HepG2 (cell line): ENCODE measurements at regions not wholly inside any gene's neighbourhood (a gene's known extent, or its start where the extent isn't known, plus 50 kb on each side); places are given as distances from the start of the nearest gene placed in this dataset.

Source experiments
- ATAC-seq: fragments of 200-7000 bp; cut with Tn5 transposase; 3 replicates; pipeline ENCODE4 v1.9.1; 2020; ENCODE audit warnings: mild to moderate bottlenecking, moderate library complexity
- BruUV-seq: library from RNA; stranded (reverse); fragments of 400-500 nt; replicated peaks from 2 replicates; lab custom pipeline; 2021; lab: Mats Ljungman, UMichigan
- CTCF ChIA-PET: fragments of 300-600 bp; formaldehyde crosslinking; extraction: SDS; loops from one replicate; lab custom pipeline; 2021; ENCODE audit warnings: low total read pairs, inconsistent platforms, low intra/inter-chr PET ratio; lab: Yijun Ruan, JAX
- POLR2A ChIA-PET: fragments of 350-600 bp; sonication (Branson Sonifier 250); formaldehyde crosslinking; loops from one replicate; lab custom pipeline; 2020; ENCODE audit warnings: antibody characterized with exemption, inconsistent platforms; lab: Yijun Ruan, JAX
- DNase-seq: peaks from one replicate; pipeline ENCODE4 v3.0.0-alpha.2; 2015; ENCODE audit warnings: low spot score
- FAIRE-seq: peaks from 3 replicates; lab custom pipeline; 2011; peaks lifted over from hg19 to GRCh38; lab: Jason Lieb, UNC
- H2AFZ ChIP-seq: one replicate; pipeline ENCODE4 v1.6.1; 2011; ENCODE audit warnings: low read length, inconsistent platforms
- H3K27ac ChIP-seq: fragments of 300-600 bp; 3 replicates; pipeline ENCODE4 v1.8.0; 2011; ENCODE audit warnings: mixed run types, mild to moderate bottlenecking, mixed read lengths, low read length, inconsistent platforms; ENCODE audit not compliant: insufficient read depth; ENCODE audit errors: extremely low read length
- H3K27me3 ChIP-seq, 2 experiments: fragments of 200-600 bp in 1 of 2; 2 replicates in 1 of 2; 3 replicates in 1 of 2; pipeline versions ENCODE4 v1.6.0 to v1.8.0; 2011; ENCODE audit warnings: low read length in 2 of 2, mild to moderate bottlenecking in 2 of 2, moderate library complexity in 2 of 2, inconsistent platforms in 1 of 2; ENCODE audit not compliant: insufficient read depth in 2 of 2, control insufficient read depth in 1 of 2
- H3K36me3 ChIP-seq, 2 experiments: fragments of 200-600 bp in 1 of 2; replicated peaks in 1 of 2; 2 replicates in 1 of 2; 3 replicates in 1 of 2; pipeline versions ENCODE4 v1.5.1 to v1.8.0; 2011; ENCODE audit warnings: low read length in 2 of 2, inconsistent platforms in 1 of 2; ENCODE audit not compliant: insufficient read depth in 2 of 2, control insufficient read depth in 1 of 2
- H3K4me1 ChIP-seq: 2 replicates; pipeline ENCODE4 v1.5.1; 2012; ENCODE audit warnings: low read length, inconsistent platforms; ENCODE audit not compliant: insufficient read depth
- H3K4me2 ChIP-seq: 2 replicates; pipeline ENCODE4 v1.6.0; 2011; ENCODE audit warnings: low read depth, low read length, inconsistent platforms
- H3K4me3 ChIP-seq, 3 experiments: fragments of 200-600 bp in 1 of 3; sonication (generic), shearing (Covaris generic) in 1 of 3; replicated peaks in 1 of 3; 2 replicates each; pipeline ENCODE4 v1.5.1; 2011 to 2016; ENCODE audit warnings: low read length in 3 of 3, inconsistent platforms in 2 of 3, low read depth in 2 of 3, mild to moderate bottlenecking in 2 of 3, control low read depth in 1 of 3, mixed read lengths in 1 of 3; ENCODE audit not compliant: insufficient read depth in 1 of 3
- H3K79me2 ChIP-seq: one replicate; pipeline ENCODE4 v1.6.1; 2011; ENCODE audit warnings: low read length, inconsistent platforms; ENCODE audit not compliant: insufficient read depth
- H3K9ac ChIP-seq: 2 replicates; pipeline ENCODE4 v1.6.0; 2011; ENCODE audit warnings: mild to moderate bottlenecking, low read depth, low read length, inconsistent platforms; ENCODE audit not compliant: insufficient read depth
- H3K9me3 ChIP-seq: 2 replicates; pipeline ENCODE4 v1.5.1; 2012; ENCODE audit warnings: mild to moderate bottlenecking, low read length
- H4K20me1 ChIP-seq: 2 replicates; pipeline ENCODE4 v1.6.0; 2011; ENCODE audit warnings: inconsistent platforms, mild to moderate bottlenecking, low read length, moderate library complexity; ENCODE audit not compliant: insufficient read depth
- CHD2 ChIP-seq: IDR thresholded peaks from 2 replicates; pipeline ENCODE4 v1.6.1; 2011; ENCODE audit warnings: low read depth, low read length, improper control_type of control experiment
- CREB1 ChIP-seq, 2 experiments: fragments of 450-650 bp in 1 of 2; IDR thresholded peaks; 2 replicates each; pipeline ENCODE4 v1.6.1; 2016 to 2017; ENCODE audit warnings: control low read depth in 1 of 2, mild to moderate bottlenecking in 1 of 2, missing compliant biosample characterization in 1 of 2, missing genetic modification characterization in 1 of 2
- DNMT3B ChIP-seq: conservative IDR thresholded peaks from 2 replicates; pipeline ENCODE4 v1.6.1; 2016; ENCODE audit warnings: missing biosample characterization, control low read depth
- HDAC1 ChIP-seq: sonication (generic); formaldehyde crosslinking; IDR thresholded peaks from 2 replicates; pipeline ENCODE4 v1.5.1; 2020; ENCODE audit warnings: mild to moderate bottlenecking, missing genetic modification reagents
- NCOA5 ChIP-seq: sonication (generic); formaldehyde crosslinking; IDR thresholded peaks from 2 replicates; pipeline ENCODE4 v1.4.0; 2020; ENCODE audit warnings: missing genetic modification reagents
- PAX8 ChIP-seq: sonication (generic); formaldehyde crosslinking; IDR thresholded peaks from 2 replicates; pipeline ENCODE4 v1.8.0; 2022; ENCODE audit warnings: mild to moderate bottlenecking, missing genetic modification reagents, borderline replicate concordance
- ZNF292 ChIP-seq: sonication (generic); formaldehyde crosslinking; IDR thresholded peaks from 2 replicates; pipeline ENCODE4 v1.8.1; 2022; ENCODE audit warnings: mild to moderate bottlenecking, low read depth, missing genetic modification reagents, borderline replicate concordance
- ZNF446 ChIP-seq: sonication (generic); formaldehyde crosslinking; IDR thresholded peaks from 2 replicates; pipeline ENCODE4 v1.5.0; 2020; ENCODE audit warnings: mild to moderate bottlenecking, missing genetic modification reagents
- ZNF772 ChIP-seq: sonication (generic); formaldehyde crosslinking; IDR thresholded peaks from 2 replicates; pipeline ENCODE4 v1.5.0; 2020; ENCODE audit warnings: mild to moderate bottlenecking, missing genetic modification reagents
- WGBS: methylation state at CpG from one replicate; pipeline ENCODE4 v1.1.6; 2017; ENCODE audit warnings: low lambda C conversion rate; 5-methylcytosine and 5-hydroxymethylcytosine counted together
- in situ Hi-C: cut with HindIII; loops from 2 replicates; pipeline ENCODE4 v1.10.0; 2017; ENCODE audit warnings: low pct_unique_long_range_greater_than_20kb; ENCODE audit not compliant: extremely low pct_ligation_motif_present
- intact Hi-C: fragments of 100-400 bp; cut with micrococcal nuclease; formaldehyde crosslinking; loops from one replicate; pipeline ENCODE4 v1.10.0; 2022; ENCODE audit not compliant: unreplicated experiment
- TF ChIP-seq, protein P1 (sequence below): sonication (generic); formaldehyde crosslinking; IDR thresholded peaks from 2 replicates; pipeline ENCODE4 v1.4.0; 2020; ENCODE audit warnings: low read depth, missing genetic modification reagents
- TF ChIP-seq, protein P2 (sequence below): sonication (generic); formaldehyde crosslinking; IDR thresholded peaks from 2 replicates; pipeline ENCODE4 v1.8.1; 2023; ENCODE audit warnings: missing genetic modification reagents, mild to moderate bottlenecking, borderline replicate concordance
- TF ChIP-seq, protein P3 (sequence below): sonication (generic); formaldehyde crosslinking; IDR thresholded peaks from 2 replicates; pipeline ENCODE4 v1.9.0; 2021; ENCODE audit warnings: missing genetic modification reagents, mild to moderate bottlenecking, borderline replicate concordance
- TF ChIP-seq, protein P4 (sequence below): sonication (generic); formaldehyde crosslinking; IDR thresholded peaks from 2 replicates; pipeline ENCODE4 v1.4.0; 2020; ENCODE audit warnings: mild to moderate bottlenecking, missing genetic modification reagents, borderline replicate concordance

DNA sequence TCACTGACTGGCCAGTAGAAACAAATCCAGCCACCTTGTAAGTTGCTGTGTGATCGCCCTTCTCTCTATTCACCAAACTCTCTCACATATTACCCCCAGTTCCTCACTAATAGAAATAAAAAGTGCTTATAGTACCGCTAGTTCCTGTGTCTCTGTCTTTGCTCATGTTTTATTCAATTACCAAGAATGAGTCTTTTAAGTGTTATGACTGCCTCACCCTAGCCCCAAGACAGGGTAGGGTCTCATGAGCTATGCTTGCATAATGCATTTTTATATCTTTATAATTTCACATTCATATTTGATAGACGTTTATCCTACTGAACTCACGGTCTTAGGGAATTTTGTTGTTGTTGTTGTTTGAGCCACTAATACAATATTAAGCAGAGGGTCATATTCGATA, 109.6 kb upstream of the DOK6 start (continued):
- TF ChIP-seq ZNF772 (CRISPR knock-in tag) (no peak), ZNF292 (CRISPR knock-in tag) (no peak), DNMT3B (CRISPR knock-in tag) (no peak), PAX8 (CRISPR knock-in tag) (no peak), ZNF446 (CRISPR knock-in tag) (no peak)
- TF ChIP-seq, protein P1, sequence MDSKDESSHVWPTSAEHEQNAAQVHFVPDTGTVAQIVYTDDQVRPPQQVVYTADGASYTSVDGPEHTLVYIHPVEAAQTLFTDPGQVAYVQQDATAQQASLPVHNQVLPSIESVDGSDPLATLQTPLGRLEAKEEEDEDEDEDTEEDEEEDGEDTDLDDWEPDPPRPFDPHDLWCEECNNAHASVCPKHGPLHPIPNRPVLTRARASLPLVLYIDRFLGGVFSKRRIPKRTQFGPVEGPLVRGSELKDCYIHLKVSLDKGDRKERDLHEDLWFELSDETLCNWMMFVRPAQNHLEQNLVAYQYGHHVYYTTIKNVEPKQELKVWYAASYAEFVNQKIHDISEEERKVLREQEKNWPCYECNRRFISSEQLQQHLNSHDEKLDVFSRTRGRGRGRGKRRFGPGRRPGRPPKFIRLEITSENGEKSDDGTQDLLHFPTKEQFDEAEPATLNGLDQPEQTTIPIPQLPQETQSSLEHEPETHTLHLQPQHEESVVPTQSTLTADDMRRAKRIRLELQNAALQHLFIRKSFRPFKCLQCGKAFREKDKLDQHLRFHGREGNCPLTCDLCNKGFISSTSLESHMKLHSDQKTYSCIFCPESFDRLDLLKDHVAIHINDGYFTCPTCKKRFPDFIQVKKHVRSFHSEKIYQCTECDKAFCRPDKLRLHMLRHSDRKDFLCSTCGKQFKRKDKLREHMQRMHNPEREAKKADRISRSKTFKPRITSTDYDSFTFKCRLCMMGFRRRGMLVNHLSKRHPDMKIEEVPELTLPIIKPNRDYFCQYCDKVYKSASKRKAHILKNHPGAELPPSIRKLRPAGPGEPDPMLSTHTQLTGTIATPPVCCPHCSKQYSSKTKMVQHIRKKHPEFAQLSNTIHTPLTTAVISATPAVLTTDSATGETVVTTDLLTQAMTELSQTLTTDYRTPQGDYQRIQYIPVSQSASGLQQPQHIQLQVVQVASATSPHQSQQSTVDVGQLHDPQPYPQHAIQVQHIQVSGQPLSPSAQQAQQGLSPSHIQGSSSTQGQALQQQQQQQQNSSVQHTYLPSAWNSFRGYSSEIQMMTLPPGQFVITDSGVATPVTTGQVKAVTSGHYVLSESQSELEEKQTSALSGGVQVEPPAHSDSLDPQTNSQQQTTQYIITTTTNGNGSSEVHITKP: no peak
- TF ChIP-seq, all 625 proteins: peak for 0

DNA sequence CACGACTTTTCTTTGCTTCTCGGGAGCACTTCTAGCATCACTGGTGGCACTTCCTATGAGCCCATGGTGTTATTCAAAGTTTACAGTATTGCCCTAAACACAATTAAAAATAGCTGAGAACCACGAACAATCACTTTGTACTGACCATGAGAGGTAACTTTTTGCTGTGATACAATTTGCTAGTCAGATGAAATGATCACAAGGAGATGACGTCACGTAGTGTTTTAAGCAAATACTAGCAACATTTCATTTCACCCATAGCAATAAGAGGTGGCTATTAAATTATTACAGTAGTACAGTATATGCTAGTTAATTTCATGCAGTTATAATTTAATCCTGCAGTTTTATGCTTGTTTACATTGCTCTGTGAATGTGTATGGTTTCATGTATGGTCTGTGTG, 108.9 kb upstream of the DOK6 start:
- Histone ChIP-seq H3K27ac (no peak overlapping the region), H3K27me3 (peaks cover 2 to 3% of the 10 kb centered on the region in 2 experiments; a peak in 2 of 5 replicates), H3K4me2 (no peak overlapping the region), H3K36me3 (no peaks in the 10 kb centered on the region), H3K4me1 (no peaks in the 10 kb centered on the region), H3K4me3 (no peak overlapping the region), H4K20me1 (no peaks in the 10 kb centered on the region), H3K79me2 (no peaks in the 10 kb centered on the region), H3K9me3 (no peaks in the 10 kb centered on the region), H2AFZ (no peak overlapping the region), H3K9ac (no peak overlapping the region)
- FAIRE-seq: no peak
- intact Hi-C loops: no loop called here
- in situ Hi-C loops: no loop called here
- ChIA-PET CTCF (no interaction called here), POLR2A (no interaction called here)
- 49% methylated on average over 5 of the region's 5 CpGs for WGBS
- DNase-seq: no peak
- no TSS peak for BruUV-seq
- ATAC-seq: no peak
- TF ChIP-seq, protein P2, sequence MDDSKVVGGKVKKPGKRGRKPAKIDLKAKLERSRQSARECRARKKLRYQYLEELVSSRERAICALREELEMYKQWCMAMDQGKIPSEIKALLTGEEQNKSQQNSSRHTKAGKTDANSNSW (CRISPR knock-in tag): no peak
- TF ChIP-seq HDAC1 (CRISPR knock-in tag): no peak
- peak; percentile 91 for TF ChIP-seq CREB1 (IDR thresholded peaks at IDR 0.05)
- no peak for TF ChIP-seq CREB1 (CRISPR knock-in tag; IDR thresholded peaks at IDR 0.05)
- TF ChIP-seq, protein P3, sequence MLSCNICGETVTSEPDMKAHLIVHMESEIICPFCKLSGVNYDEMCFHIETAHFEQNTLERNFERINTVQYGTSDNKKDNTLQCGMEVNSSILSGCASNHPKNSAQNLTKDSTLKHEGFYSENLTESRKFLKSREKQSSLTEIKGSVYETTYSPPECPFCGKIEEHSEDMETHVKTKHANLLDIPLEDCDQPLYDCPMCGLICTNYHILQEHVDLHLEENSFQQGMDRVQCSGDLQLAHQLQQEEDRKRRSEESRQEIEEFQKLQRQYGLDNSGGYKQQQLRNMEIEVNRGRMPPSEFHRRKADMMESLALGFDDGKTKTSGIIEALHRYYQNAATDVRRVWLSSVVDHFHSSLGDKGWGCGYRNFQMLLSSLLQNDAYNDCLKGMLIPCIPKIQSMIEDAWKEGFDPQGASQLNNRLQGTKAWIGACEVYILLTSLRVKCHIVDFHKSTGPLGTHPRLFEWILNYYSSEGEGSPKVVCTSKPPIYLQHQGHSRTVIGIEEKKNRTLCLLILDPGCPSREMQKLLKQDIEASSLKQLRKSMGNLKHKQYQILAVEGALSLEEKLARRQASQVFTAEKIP (CRISPR knock-in tag): no peak
- TF ChIP-seq NCOA5 (CRISPR knock-in tag): no peak
- TF ChIP-seq CHD2: no peak
- TF ChIP-seq, protein P4, sequence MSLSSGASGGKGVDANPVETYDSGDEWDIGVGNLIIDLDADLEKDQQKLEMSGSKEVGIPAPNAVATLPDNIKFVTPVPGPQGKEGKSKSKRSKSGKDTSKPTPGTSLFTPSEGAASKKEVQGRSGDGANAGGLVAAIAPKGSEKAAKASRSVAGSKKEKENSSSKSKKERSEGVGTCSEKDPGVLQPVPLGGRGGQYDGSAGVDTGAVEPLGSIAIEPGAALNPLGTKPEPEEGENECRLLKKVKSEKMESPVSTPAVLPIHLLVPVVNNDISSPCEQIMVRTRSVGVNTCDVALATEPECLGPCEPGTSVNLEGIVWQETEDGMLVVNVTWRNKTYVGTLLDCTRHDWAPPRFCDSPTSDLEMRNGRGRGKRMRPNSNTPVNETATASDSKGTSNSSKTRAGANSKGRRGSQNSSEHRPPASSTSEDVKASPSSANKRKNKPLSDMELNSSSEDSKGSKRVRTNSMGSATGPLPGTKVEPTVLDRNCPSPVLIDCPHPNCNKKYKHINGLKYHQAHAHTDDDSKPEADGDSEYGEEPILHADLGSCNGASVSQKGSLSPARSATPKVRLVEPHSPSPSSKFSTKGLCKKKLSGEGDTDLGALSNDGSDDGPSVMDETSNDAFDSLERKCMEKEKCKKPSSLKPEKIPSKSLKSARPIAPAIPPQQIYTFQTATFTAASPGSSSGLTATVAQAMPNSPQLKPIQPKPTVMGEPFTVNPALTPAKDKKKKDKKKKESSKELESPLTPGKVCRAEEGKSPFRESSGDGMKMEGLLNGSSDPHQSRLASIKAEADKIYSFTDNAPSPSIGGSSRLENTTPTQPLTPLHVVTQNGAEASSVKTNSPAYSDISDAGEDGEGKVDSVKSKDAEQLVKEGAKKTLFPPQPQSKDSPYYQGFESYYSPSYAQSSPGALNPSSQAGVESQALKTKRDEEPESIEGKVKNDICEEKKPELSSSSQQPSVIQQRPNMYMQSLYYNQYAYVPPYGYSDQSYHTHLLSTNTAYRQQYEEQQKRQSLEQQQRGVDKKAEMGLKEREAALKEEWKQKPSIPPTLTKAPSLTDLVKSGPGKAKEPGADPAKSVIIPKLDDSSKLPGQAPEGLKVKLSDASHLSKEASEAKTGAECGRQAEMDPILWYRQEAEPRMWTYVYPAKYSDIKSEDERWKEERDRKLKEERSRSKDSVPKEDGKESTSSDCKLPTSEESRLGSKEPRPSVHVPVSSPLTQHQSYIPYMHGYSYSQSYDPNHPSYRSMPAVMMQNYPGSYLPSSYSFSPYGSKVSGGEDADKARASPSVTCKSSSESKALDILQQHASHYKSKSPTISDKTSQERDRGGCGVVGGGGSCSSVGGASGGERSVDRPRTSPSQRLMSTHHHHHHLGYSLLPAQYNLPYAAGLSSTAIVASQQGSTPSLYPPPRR (CRISPR knock-in tag): no peak
